SH-SY5Y (cell line): ENCODE measurements at regions not wholly inside any gene's neighbourhood (a gene's known extent, or its start where the extent isn't known, plus 50 kb on each side); places are given as distances from the start of the nearest gene placed in this dataset.

Source experiments
- GATA2 ChIP-seq: IDR thresholded peaks from 2 replicates; pipeline ENCODE4 v1.6.1; 2011; ENCODE audit warnings: mild to moderate bottlenecking, low read depth, low read length
- GATA3 ChIP-seq: IDR thresholded peaks from 2 replicates; pipeline ENCODE4 v1.6.1; 2011; ENCODE audit warnings: low read depth, mild to moderate bottlenecking, low read length, moderate library complexity

- no peak for TF ChIP-seq GATA3
- TF ChIP-seq GATA2, result no peak
Measured at GRCh38 chr9:2403701-2404100, 217.9 kb upstream of the VLDLR start.

- TF ChIP-seq GATA3 (no peak), GATA2 (no peak)
Measured at GRCh38 chr9:2406252-2406651, 215.3 kb upstream of the VLDLR start.

- TF ChIP-seq GATA2 (no peak), GATA3 (no peak)
Measured at GRCh38 chr9:2407450-2407849, 214.1 kb upstream of the VLDLR start.

- TF ChIP-seq GATA2 (no peak), GATA3 (no peak)
Measured at GRCh38 chr9:2411459-2412215, 209.9 kb upstream of the VLDLR start.

GRCh38 chr9:2413160-2413805 is 208.3 kb upstream of the VLDLR start:
- TF ChIP-seq GATA2, result no peak
- no peak for TF ChIP-seq GATA3

- TF ChIP-seq GATA2 (no peak), GATA3 (no peak)
Measured at GRCh38 chr9:2414465-2414864, 207.1 kb upstream of the VLDLR start.

- TF ChIP-seq GATA2 (no peak), GATA3 (no peak)
Measured at GRCh38 chr9:2415326-2415725, 206.3 kb upstream of the VLDLR start.

GRCh38 chr9:2417730-2418129 is 203.9 kb upstream of the VLDLR start:
- TF ChIP-seq GATA2, result no peak
- TF ChIP-seq GATA3, result no peak

- TF ChIP-seq GATA2 (no peak), GATA3 (no peak)
Measured at GRCh38 chr9:2418619-2419018, 203.0 kb upstream of the VLDLR start.

- TF ChIP-seq GATA3 (no peak), GATA2 (no peak)
Measured at GRCh38 chr9:2419347-2419746, 202.2 kb upstream of the VLDLR start.

GRCh38 chr9:2420543-2420942 is 201.0 kb upstream of the VLDLR start:
- TF ChIP-seq GATA3 (no peak), GATA2 (no peak)

- TF ChIP-seq GATA3, result no peak
Measured at GRCh38 chr9:2424619-2425033, 197.0 kb upstream of the VLDLR start.

- TF ChIP-seq GATA3 (no peak), GATA2 (no peak)
Measured at GRCh38 chr9:2425676-2426075, 195.9 kb upstream of the VLDLR start.

GRCh38 chr9:2427120-2427891 is 194.3 kb upstream of the VLDLR start:
- TF ChIP-seq GATA2 (no peak), GATA3 (no peak)

- TF ChIP-seq GATA2 (no peak), GATA3 (no peak)
Measured at GRCh38 chr9:2439957-2440356, 181.6 kb upstream of the VLDLR start.
